NCI-H2029 (cell line): ENCODE measurements at regions not wholly inside any gene's neighbourhood (a gene's known extent, or its start where the extent isn't known, plus 50 kb on each side); places are given as distances from the start of the nearest gene placed in this dataset.

Source experiments
- DNase-seq: peaks from one replicate; lab custom pipeline; 2025; lab: John Stamatoyannopoulos, UW

DNA sequence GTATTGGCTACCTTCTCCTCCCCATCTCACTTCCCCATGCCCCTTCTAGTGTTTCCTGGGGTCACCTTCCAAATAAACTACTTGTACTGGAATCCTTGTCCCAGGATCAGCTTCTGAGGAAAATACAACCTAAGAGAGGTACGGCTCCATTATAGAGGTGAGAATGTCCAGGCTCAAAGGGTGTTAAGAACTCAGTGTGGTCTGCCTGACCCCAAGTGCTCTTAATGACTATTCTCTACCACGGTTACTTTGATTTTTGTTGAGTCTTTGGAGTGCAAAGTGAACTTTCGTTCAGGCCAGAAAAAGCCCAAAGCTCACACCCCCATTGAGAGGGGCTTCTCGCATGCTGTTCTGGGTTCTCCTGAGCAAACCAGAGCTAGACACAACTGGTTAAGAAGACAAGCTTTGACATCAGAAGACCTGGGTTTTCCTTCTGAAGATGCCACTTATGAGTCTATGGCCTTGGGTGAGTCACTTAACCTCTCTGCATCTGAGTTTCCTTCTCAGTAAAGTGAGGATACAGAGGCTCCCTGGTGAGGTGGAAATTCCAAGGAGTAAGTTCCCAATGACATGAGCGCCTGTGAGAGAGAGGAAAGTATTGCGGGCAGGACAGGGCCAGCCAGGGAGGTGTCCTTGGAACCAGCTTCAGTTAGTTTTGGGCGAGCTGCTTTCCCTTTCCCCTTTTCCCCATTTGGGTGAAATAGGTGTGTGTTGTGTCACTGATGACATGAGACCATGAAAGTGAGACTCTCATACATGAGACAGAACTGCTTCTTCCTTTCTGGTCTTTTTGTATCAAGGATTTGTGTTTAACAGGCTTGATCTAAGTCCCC lies 475.0 kb upstream of the PROK2 start:
- DNase-seq: no peak

GRCh38 chr3:72258361-72259141 lies 473.6 kb upstream of the PROK2 start:
- no peak for DNase-seq

GRCh38 chr3:72257738-72258137 lies 472.8 kb upstream of the PROK2 start:
- no peak for DNase-seq

GRCh38 chr3:72257203-72257602 lies 472.3 kb upstream of the PROK2 start:
- DNase-seq: no peak

- no peak for DNase-seq
These were observed 471.8 kb upstream of the PROK2 start for GRCh38 chr3:72256716-72257115.

- peak; percentile 80 for DNase-seq
These were observed 471.0 kb upstream of the PROK2 start for GRCh38 chr3:72255791-72256559.

- no peak for DNase-seq
These were observed 470.2 kb upstream of the PROK2 start for GRCh38 chr3:72255191-72255590.

DNA sequence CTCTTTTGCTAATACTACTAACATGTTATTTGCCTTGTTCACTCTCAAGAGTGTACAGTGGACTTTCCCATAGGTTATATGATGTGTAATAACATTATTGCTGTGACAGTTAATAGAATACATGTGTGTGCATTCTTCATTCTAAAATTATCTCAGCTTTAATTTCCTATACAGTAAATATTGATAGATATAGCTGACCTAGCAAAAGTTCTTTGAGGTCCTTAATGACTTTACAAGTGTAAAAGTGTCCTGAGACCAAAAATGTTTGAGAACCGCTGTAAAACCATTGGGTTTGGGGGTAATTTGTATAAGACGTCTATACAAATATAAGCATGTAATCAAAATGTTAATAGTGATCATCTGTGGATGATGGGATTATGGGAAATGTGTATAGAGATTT lies 469.5 kb upstream of the PROK2 start:
- no peak for DNase-seq

- no peak for DNase-seq
These were observed 465.8 kb upstream of the PROK2 start for GRCh38 chr3:72250725-72251124.

DNA sequence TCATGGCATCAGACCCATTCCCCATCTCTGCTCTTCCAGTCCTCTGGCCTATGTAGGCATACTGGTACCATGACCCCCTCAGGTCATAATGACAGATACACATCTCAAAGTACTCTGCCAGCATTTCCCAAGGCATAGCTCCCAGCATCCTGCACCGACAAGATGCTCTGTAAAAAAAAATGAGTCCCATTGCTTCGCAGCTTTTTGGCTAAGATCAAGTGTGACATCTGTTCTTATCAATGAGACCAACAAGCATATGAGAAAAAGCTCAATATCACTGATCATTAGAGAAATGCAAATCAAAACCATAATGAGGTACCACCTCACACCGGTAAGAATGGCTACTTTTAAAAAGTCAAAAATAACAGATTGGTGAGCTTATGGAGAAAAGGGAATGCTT lies 463.9 kb upstream of the PROK2 start:
- no peak for DNase-seq

DNA sequence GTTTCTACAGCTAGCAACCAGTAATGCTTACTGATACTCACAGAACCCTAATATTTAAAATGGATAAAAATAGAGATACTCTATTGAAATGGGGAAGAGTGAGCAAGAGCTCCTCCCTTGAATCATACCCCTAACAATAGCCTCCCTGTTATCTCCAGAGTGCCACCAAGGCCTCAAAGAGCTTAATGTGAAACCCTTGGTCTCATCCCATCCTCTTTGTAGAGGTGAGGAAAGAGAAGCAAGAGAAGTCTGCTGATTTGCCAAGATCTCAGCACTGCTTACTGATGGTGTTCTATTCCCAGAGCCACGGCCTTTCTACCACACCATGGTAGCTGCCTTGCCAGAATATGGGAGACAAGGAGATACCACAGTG lies 463.4 kb upstream of the PROK2 start:
- DNase-seq: no peak

DNA sequence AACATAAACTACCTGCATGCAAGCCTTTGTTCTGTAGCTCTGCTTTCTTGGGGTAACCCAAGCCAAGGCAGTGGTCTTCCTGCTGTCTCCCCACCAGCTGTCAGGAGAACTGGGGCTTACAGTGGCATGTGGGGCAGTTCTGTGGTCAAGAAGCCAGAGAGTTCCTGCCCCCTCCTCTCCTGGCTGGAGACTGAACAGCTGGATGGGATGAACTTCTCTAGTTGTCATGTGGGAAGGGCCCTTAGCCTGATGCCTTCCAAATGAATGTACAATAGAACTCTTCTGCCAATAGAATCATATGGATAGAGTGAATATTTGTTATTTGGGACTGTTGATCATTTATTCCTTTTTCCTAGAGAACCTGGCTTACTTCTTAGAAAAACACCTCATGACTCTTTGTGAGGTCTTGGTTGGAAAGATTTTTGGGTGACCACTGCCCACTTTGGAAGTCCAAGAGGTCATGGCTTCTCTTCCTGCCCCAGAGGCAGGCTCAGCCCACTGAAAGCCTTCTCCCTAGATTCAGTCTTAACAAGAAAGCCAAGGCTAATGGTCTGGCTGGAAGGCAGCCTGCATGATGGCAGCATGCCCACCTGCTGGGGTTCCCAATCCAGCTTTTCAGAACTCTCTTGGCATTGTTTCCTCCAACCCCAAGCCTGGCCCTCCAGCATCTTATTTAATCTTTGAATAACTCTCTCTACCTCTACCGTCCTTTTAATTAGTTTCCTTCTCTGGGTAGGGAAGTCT lies 462.9 kb upstream of the PROK2 start:
- no peak for DNase-seq

- DNase-seq: no peak
These were observed 462.2 kb upstream of the PROK2 start for GRCh38 chr3:72247126-72247525.

GRCh38 chr3:72246685-72247084 lies 461.7 kb upstream of the PROK2 start:
- no peak for DNase-seq

GRCh38 chr3:72245183-72245811 lies 460.3 kb upstream of the PROK2 start:
- DNase-seq: no peak

DNA sequence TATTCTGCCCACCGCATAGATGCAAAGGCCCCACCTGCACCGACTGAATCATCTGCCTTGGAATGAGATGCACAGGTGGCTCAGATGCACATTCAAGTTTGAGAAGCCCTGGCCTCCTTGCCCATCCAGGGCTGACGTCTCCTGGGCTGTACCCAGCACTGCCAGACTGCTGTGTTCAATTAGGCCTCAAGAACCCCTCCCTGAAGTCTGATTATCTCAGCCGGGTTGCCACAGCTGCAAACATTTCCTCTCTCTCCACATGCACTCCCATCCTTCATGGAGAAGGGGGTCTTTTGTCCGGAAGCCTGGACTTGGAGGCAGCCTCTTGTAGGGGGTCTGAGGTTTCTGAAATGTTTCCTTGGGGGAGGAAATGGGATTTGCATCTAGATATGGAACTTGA lies 459.4 kb upstream of the PROK2 start:
- DNase-seq: no peak

DNA sequence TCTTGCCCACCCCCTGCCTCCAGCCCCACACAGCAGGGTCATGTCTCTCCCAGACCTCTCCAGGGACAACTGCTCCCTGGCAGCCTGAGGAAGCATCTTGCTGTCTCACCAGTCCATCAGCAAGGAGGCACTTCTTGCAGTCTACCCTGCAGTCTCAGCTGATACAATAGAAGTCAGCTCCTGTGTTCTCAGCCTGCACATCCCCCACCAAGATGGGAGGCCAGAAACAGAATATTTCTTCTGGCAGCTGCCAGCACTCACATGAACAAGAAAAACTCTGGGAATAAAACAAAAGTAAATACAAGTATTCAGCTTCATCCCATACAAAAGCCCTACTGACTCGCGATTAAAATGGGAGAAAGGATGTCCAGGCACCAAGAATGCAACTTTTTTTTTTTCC lies 457.4 kb upstream of the PROK2 start:
- no peak for DNase-seq

DNA sequence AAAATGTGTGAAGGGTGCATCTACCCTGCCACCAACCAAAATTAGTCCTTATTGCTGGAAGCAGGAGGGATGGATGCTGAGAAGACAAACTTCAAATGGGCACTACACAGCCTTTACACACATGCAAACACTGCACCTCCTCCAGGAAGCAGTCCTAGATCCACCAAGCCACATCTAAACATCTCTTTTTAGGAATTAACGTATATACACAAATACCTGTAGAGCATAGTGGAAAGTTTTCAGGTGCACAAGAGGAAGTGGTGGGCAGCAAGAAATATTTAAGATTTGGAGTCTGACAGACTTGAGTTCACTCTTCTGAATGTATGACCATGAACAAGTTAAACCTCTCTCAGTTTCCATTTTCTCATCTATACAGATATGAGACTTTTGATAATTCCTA lies 456.6 kb upstream of the PROK2 start:
- DNase-seq: no peak

- no peak for DNase-seq
These were observed 455.6 kb upstream of the PROK2 start for GRCh38 chr3:72240531-72240930.

DNA sequence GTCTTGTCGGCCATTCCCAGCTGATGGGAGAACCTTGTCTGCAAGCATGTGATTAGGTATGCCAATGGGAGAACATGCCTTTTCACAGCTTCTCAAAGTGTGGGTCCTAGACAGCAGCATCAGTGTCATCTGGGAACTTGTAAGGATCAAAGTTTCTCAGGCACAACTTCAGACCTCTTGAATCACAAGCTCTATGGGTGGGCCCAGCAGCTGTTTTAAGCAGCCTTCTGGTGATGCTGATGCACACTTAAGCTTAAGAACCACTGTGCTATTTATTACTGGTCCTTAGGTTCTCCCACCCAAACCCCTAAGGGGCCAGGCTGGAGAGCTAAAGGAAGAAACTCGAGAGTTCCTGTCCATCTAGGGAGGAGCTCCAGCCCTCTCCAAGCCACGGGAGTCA lies 453.9 kb upstream of the PROK2 start:
- no peak for DNase-seq

- no peak for DNase-seq
These were observed 453.2 kb upstream of the PROK2 start for GRCh38 chr3:72238010-72238691.
